Frontal cortex (tissue), 4 donors: ENCODE measurements at regions not wholly inside any gene's neighbourhood (a gene's known extent, or its start where the extent isn't known, plus 50 kb on each side); places are given as distances from the start of the nearest gene placed in this dataset. TPM values are rescaled to one million over a fixed set of nuclear protein-coding genes. Genes with fewer than 3 reads are reported as not detected.
"Not testable (repeated sequence)": the region's sequence is repeated elsewhere in the genome, so short reads cannot be mapped to it uniquely, and the experiment has no call there.

Experiments
- DNase-seq, 2 donors: peaks; one replicate each; pipeline ENCODE4 v3.0.0; 2012; ENCODE audit warnings: low spot score in 2 of 2
- FAIRE-seq: peaks from 2 replicates; lab custom pipeline; 2012; peaks lifted over from hg19 to GRCh38; lab: Jason Lieb, UNC
- small RNA-seq: library from RNA; depleted of rRNA; stranded (forward); fragments of <200 nt; gene quantifications from one replicate; pipeline ENCODE3, GENCODE V24; 2014
- donor health status: control.
- donor health status: control.
- donor health status: control.

DNA sequence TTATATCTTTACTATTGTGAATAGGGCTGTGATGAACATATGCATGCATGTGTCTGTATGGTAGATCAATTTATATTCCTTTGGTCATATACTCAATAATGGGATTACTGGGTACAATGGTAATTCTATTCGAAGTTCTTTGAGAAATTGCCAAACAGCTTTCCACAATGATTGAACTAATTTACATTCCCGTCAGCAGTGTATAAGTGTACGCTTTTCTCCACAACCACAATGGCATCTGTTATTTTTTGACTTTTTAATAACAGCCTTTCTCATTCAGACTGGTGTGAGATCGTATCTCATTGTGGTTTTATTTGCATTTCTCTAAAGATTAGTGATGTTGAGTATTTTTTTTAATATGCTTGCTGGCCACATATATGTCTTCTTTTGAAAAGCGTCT lies 439.4 kb upstream of the KLHL4 start:
- no peak for DNase-seq
- FAIRE-seq, result no peak

DNA sequence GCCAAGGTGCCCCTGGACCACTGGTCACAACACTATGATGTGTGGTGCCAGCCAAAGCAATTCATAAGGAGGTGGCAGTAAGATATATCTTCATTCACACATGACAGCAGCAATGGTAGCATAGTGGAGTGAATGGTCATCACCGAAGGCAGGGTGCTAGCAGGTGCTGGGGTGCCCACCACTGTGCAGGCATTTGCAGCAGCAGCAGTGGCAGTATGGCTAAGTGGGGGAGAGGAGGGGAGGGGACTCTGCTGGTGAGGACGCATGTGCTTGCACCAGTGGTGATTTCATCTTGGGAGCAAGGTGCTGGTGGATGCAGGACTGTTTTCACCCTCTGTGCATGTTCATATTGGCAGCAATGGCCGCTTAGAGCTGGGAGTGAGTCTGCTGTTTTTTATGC lies 419.1 kb upstream of the KLHL4 start:
- FAIRE-seq (no peak), DNase-seq (no peak)

DNA sequence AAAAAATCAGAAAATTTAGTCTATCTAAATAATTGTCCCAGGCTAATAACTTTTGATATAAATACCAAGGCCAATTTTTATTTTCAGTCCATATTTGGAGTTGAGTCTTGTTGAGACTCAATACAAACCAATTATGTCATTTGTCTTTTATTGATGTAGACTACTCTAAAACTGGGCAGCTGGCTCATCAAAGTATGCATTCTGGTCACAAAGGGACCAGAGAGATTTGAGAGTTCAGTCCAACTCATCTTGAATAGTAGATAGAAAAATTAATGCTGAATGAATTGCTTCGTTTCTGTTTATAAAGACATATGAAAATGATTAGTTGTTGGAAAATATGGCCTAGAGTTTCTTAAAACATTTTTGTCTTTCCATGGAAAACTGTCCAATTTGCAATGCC lies 412.5 kb upstream of the KLHL4 start:
- FAIRE-seq, result no peak
- no peak for DNase-seq

DNA sequence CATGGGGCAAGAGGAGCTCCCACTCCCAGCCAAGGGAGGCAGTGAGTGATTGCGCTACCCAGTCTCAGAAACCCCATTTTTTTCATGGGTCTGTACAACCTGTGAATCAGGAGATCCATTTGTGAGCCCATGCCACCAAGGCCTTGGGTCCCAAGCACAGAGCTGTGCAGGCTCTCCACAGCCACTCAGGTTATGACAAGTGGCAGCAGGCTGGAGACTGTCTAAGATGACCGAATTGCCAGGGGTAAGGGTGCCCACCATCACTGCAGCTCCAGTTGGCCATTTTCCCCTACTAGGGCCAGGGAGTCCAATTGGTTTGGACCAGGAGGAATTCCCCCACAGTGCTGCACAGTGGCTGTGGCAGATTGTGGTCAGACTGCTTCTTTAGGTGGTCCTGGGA lies 407.5 kb upstream of the KLHL4 start:
- DNase-seq, result no peak

DNA sequence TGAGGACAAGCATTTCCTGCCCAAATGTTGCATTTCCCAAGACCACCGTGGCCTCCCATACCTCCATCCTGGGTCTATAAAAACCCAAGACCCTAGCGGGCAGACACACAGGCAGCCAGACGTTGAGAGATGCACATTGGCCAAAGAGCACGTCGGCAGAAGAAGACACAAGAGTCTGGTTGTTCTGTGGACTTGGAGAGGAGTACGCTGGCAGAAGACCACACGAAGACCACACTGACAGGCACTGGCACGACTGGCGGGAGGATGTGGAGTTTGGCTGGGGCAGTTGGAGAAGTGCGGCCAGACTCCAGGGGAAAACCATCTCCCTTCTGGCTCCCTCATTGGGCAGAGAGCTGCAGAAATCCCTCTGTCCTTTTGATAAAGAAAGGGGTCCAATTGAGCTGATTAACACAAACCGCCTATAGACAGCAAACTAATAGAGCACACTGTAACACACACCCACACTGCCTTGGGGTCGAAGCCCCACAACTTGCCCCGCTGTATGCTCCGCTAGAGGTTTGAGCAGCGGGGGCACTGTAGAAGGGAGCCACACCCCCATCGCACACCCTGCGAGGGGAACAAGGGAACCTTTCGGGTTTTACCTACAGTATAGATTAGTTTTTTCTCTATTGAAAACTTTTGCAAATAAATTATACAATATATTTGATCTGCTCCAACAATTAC lies 376.7 kb upstream of the KLHL4 start:
- no peak for FAIRE-seq
- DNase-seq, result no peak

More for the DNA sequence above, 407.5 kb upstream of the KLHL4 start:
- FAIRE-seq, result no peak

DNA sequence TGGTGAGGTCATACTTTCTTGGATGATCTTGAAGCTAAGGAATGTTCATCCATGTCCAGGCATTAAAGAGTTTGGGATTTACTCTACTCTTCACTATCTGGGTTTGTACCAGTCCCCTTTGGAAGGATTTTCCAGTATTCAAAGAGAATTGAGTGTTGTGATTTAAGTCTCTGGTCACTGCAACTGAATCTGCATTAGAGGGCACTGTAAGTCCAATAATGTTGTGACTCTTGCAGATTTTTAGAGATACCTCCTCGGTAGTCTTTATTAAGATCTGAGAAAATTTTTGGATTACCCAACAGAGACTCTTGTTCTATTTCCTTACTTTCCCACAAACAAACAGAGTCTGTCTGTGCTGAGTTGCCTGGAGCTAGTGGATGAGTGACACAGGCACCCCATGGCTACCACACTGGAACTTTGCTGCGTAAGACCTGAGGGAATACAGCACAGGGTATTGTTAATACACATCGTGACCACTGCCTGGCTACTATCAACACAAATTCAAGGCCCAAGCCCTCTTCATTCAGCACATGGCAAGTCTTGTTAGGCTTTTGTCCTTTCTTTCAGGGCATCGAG lies 357.1 kb upstream of the KLHL4 start:
- FAIRE-seq (no peak), DNase-seq (no peak)

DNA sequence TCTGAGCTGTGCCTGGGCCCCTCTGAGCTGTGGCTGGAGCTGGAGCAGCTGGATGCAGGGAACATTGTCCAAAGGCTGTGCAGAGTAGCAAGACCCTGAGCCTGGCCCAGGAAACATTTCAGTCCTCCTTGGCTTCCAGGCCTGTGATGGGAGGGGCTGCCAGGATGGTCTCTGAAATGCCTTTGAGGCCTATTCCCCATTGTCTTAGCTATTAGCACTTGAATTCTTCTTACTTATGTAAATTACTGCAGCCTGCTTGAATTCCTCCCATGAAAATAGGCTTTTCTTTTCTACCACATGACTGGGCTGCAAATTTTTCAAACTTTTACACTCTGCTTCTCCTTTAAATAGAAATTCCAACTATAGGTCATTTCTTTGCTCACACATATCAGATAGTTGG lies 349.8 kb upstream of the KLHL4 start:
- no peak for FAIRE-seq
- no peak for DNase-seq

DNA sequence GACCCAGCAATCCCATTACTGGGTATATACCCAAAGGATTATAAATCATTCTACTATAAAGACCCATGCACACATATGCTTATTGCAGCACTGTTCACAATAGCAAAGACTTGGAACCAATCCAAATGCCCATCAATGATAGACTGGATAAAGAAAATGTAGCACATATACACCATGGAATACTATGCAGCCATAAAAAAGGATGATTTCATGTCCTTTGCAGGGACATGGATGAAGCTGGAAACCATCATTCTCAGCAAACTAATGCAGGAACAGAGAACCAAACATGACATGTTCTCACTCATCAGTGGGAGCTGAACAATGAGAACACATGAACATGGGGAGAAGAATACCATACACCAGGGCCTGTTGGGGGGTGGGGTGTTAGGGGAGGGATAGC lies 339.6 kb upstream of the KLHL4 start:
- DNase-seq, FAIRE-seq: not testable (repeated sequence)

Small RNA genes in the stretch of these regions (small RNA-seq; reads per million reads assigned to genes)
- gene RF00279 (not detected), gene Z82210.1 (not detected)
